OCI-LY7 (cell line): ENCODE measurements at regions not wholly inside any gene's neighbourhood (a gene's known extent, or its start where the extent isn't known, plus 50 kb on each side); places are given as distances from the start of the nearest gene placed in this dataset.

Experiments used
- CTCF ChIP-seq: fragments of 200-600 bp; sonication (generic); conservative IDR thresholded peaks from 2 replicates; pipeline ENCODE4 v1.5.1; 2014; ENCODE audit warnings: mild to moderate bottlenecking, antibody characterized with exemption, low read length, moderate library complexity, mixed read lengths
- EZH2phosphoT487 ChIP-seq: fragments of 200-600 bp; sonication (generic); IDR thresholded peaks from 2 replicates; pipeline ENCODE4 v1.6.1; 2018; ENCODE audit warnings: low read depth, borderline replicate concordance, mild to moderate bottlenecking, mixed run types, antibody characterized with exemption, low read length, moderate library complexity, mixed read lengths

GRCh38 chr6:68572975-68573374 is 62.1 kb upstream of the ADGRB3 start:
- TF ChIP-seq CTCF = no peak
- no peak for TF ChIP-seq EZH2phosphoT487
